ENCODE measurements at regions not wholly inside any gene's neighbourhood (a gene's known extent, or its start where the extent isn't known, plus 50 kb on each side); places are given as distances from the start of the nearest gene placed in this dataset.

GRCh38 chr21:36553406-36553805 is 73.5 kb upstream of the CLDN14 start:
- no peak for TF ChIP-seq CTCF (IDR thresholded peaks at IDR 0.05)
- no peak for TF ChIP-seq POLR2A (IDR thresholded peaks at IDR 0.05)

Data from thyroid gland (tissue), 4 donors.